A549 (cell line): ENCODE measurements at regions not wholly inside any gene's neighbourhood (a gene's known extent, or its start where the extent isn't known, plus 50 kb on each side); places are given as distances from the start of the nearest gene placed in this dataset.

ENCODE experiments used
- ATAC-seq, 2 experiments: fragments of 200-7000 bp in 1 of 2; fragments of >200 bp in 1 of 2; cut with Nextera tagmentation in 1 of 2; cut with Tn5 transposase in 1 of 2; 3 replicates each; pipeline versions ENCODE4 v1.8.0 to v1.9.1; 2018 to 2020; ENCODE audit warnings: mild to moderate bottlenecking in 1 of 2, moderate library complexity in 1 of 2
- CTCF ChIA-PET: fragments of 300-600 bp; sonication (Branson Sonifier 250); formaldehyde crosslinking; extraction: SDS; loops from one replicate; lab custom pipeline; 2021; ENCODE audit warnings: antibody characterized with exemption, inconsistent platforms; lab: Yijun Ruan, JAX
- POLR2A ChIA-PET: fragments of 350-600 bp; formaldehyde crosslinking; extraction: SDS; loops from one replicate; lab custom pipeline; 2021; ENCODE audit warnings: antibody characterized with exemption, inconsistent platforms; lab: Yijun Ruan, JAX
- DNase-seq, 2 experiments: peaks; one replicate each; pipeline versions ENCODE4 v3.0.0 to v3.0.0-alpha.2; 2011 to 2016; ENCODE audit warnings: low read depth in 1 of 2, low spot score in 1 of 2
- FAIRE-seq: peaks from 2 replicates; lab custom pipeline; 2011; peaks lifted over from hg19 to GRCh38; lab: Jason Lieb, UNC
- H3K27ac ChIP-seq, 2 experiments: fragments of >200 bp; sonication (Bioruptor Twin); formaldehyde crosslinking; 3 replicates each; pipeline ENCODE4 v1.5.1; 2016 to 2017
- H3K4me1 ChIP-seq: fragments of >200 bp; sonication (Bioruptor Twin); formaldehyde crosslinking; 3 replicates; pipeline ENCODE4 v1.6.1; 2016
- H3K4me2 ChIP-seq: fragments of >200 bp; sonication (Bioruptor Twin); formaldehyde crosslinking; 3 replicates; pipeline ENCODE4 v1.6.1; 2016
- H3K4me3 ChIP-seq: fragments of >200 bp; sonication (Bioruptor Twin); formaldehyde crosslinking; 3 replicates; pipeline ENCODE4 v1.5.1; 2016
- H3K9me3 ChIP-seq: fragments of >200 bp; sonication (Bioruptor Twin); formaldehyde crosslinking; 3 replicates; pipeline ENCODE4 v1.6.1; 2016
- ATOH8 ChIP-seq: fragments of 250-450 bp; sonication (Bioruptor Pico); IDR thresholded peaks from 2 replicates; pipeline ENCODE4 v1.5.0; 2020; ENCODE audit warnings: low read depth, mild to moderate bottlenecking, moderate library complexity
- BCL3 ChIP-seq: fragments of >200 bp; sonication (Bioruptor Twin); formaldehyde crosslinking; IDR thresholded peaks from 3 replicates; pipeline ENCODE4 v1.6.1; 2016
- CBX2 ChIP-seq: fragments of 200-600 bp; sonication (generic); IDR thresholded peaks from 2 replicates; pipeline ENCODE4 v1.6.1; 2016; ENCODE audit warnings: low read depth, mild to moderate bottlenecking, borderline replicate concordance
- CEBPB ChIP-seq, 2 experiments: fragments of >200 bp in 1 of 2; sonication (Bioruptor Twin) in 1 of 2; formaldehyde crosslinking in 1 of 2; IDR thresholded peaks; 2 replicates each; pipeline ENCODE4 v1.6.1; 2012 to 2016
- CHD2 ChIP-seq: fragments of 150-350 bp; IDR thresholded peaks from 2 replicates; pipeline ENCODE4 v1.6.1; 2014; ENCODE audit warnings: low read length; ENCODE audit not compliant: partially characterized antibody
- CTCF ChIP-seq: fragments of >200 bp; sonication (Bioruptor Twin); formaldehyde crosslinking; IDR thresholded peaks from 3 replicates; pipeline ENCODE4 v1.5.1; 2016
- EHF ChIP-seq: fragments of 250-450 bp; sonication (Bioruptor Pico); IDR thresholded peaks from 2 replicates; pipeline ENCODE4 v1.5.0; 2020; ENCODE audit warnings: mild to moderate bottlenecking
- EP300 ChIP-seq, 2 experiments: fragments of >200 bp; sonication (Bioruptor Twin); formaldehyde crosslinking; IDR thresholded peaks; 2 replicates in 1 of 2; 3 replicates in 1 of 2; pipeline ENCODE4 v1.6.1; 2016 to 2017
- FOSB ChIP-seq: fragments of 250-450 bp; sonication (Bioruptor Pico); IDR thresholded peaks from 2 replicates; pipeline ENCODE4 v1.5.0; 2020; ENCODE audit warnings: mild to moderate bottlenecking, moderate library complexity
- GATA3 ChIP-seq: IDR thresholded peaks from 2 replicates; pipeline ENCODE4 v1.6.1; 2012; ENCODE audit warnings: borderline replicate concordance
- HDAC2 ChIP-seq: fragments of 200-600 bp; sonication (generic); IDR thresholded peaks from 2 replicates; pipeline ENCODE4 v1.6.1; 2016
- HEYL ChIP-seq: fragments of 250-450 bp; sonication (Bioruptor Pico); IDR thresholded peaks from 2 replicates; pipeline ENCODE4 v1.8.0; 2021; ENCODE audit warnings: mild to moderate bottlenecking, moderate library complexity
- HMGXB4 ChIP-seq: fragments of 250-450 bp; sonication (Bioruptor Pico); IDR thresholded peaks from 2 replicates; pipeline ENCODE4 v1.5.0; 2021; ENCODE audit warnings: mild to moderate bottlenecking, moderate library complexity, borderline replicate concordance
- HOXA7 ChIP-seq: fragments of 250-450 bp; sonication (Bioruptor Pico); IDR thresholded peaks from 2 replicates; pipeline ENCODE4 v1.5.0; 2020; ENCODE audit warnings: mild to moderate bottlenecking, moderate library complexity
- HOXB13 ChIP-seq: fragments of 250-450 bp; sonication (Bioruptor Pico); IDR thresholded peaks from 2 replicates; pipeline ENCODE4 v1.5.0; 2020; ENCODE audit warnings: low read depth, mild to moderate bottlenecking, moderate library complexity
- KDM1A ChIP-seq: fragments of 200-600 bp; sonication (generic); IDR thresholded peaks from 2 replicates; pipeline ENCODE4 v1.6.1; 2016; ENCODE audit warnings: low read depth, mild to moderate bottlenecking
- KDM5A ChIP-seq: fragments of 200-600 bp; sonication (generic); IDR thresholded peaks from 2 replicates; pipeline ENCODE4 v1.6.1; 2016; ENCODE audit warnings: antibody characterized with exemption, mild to moderate bottlenecking
- MAX ChIP-seq: IDR thresholded peaks from 2 replicates; pipeline ENCODE4 v1.6.1; 2012
- MYC ChIP-seq: IDR thresholded peaks from 2 replicates; pipeline ENCODE4 v1.6.1; 2012; ENCODE audit warnings: mild to moderate bottlenecking, inconsistent platforms, low read length, improper control_type of control experiment, borderline replicate concordance
- NFE2L2 ChIP-seq: fragments of 150-350 bp; conservative IDR thresholded peaks from 2 replicates; pipeline ENCODE4 v1.6.1; 2014; ENCODE audit warnings: low read length
- NR3C1 ChIP-seq: fragments of >200 bp; sonication (Bioruptor Twin); formaldehyde crosslinking; IDR thresholded peaks from 3 replicates; pipeline ENCODE4 v1.6.1; 2017
- POLR2A ChIP-seq: IDR thresholded peaks from 2 replicates; pipeline ENCODE4 v1.6.1; 2012; ENCODE audit warnings: mild to moderate bottlenecking, low read length
- POLR2AphosphoS2 ChIP-seq: conservative IDR thresholded peaks from 2 replicates; pipeline ENCODE4 v1.6.1; 2012; ENCODE audit warnings: low read length, improper control_type of control experiment, inconsistent platforms
- RARB ChIP-seq: fragments of 250-450 bp; sonication (Bioruptor Pico); IDR thresholded peaks from 2 replicates; pipeline ENCODE4 v1.8.0; 2021; ENCODE audit warnings: mild to moderate bottlenecking, moderate library complexity
- RCOR1 ChIP-seq: fragments of 150-350 bp; IDR thresholded peaks from 2 replicates; pipeline ENCODE4 v1.6.1; 2014; ENCODE audit warnings: antibody characterized with exemption, low read length, low read depth
- RNF2 ChIP-seq: fragments of 200-600 bp; sonication (generic); IDR thresholded peaks from 2 replicates; pipeline ENCODE4 v1.6.1; 2016; ENCODE audit warnings: low read depth, mild to moderate bottlenecking, antibody characterized with exemption, moderate library complexity, borderline replicate concordance
- TP53 ChIP-seq: fragments of 250-450 bp; sonication (Bioruptor Pico); IDR thresholded peaks from 2 replicates; pipeline ENCODE4 v1.5.0; 2021; ENCODE audit warnings: mild to moderate bottlenecking, moderate library complexity
- ZC3H11A ChIP-seq: fragments of 450-650 bp; IDR thresholded peaks from 2 replicates; pipeline ENCODE4 v1.6.1; 2014; ENCODE audit warnings: antibody characterized with exemption, mild to moderate bottlenecking
- ZFP36 ChIP-seq: fragments of 450-650 bp; IDR thresholded peaks from 2 replicates; pipeline ENCODE4 v1.6.1; 2014; ENCODE audit warnings: borderline replicate concordance; ENCODE audit not compliant: partially characterized antibody
- ZSCAN20 ChIP-seq: fragments of 250-450 bp; sonication (Bioruptor Pico); IDR thresholded peaks from 2 replicates; pipeline ENCODE4 v1.8.0; 2022; ENCODE audit warnings: mild to moderate bottlenecking, moderate library complexity
- WGBS: methylation state at CpG from one replicate; pipeline ENCODE4 v1.1.6; 2017; ENCODE audit errors: missing lambda C conversion rate; 5-methylcytosine and 5-hydroxymethylcytosine counted together

- WGBS, result 51% methylated on average over 5 of the region's 5 CpGs
- Histone ChIP-seq H3K27ac (no peak overlapping the region), H3K4me2 (no peak overlapping the region), H3K4me3 (no peak overlapping the region)
- CTCF ChIA-PET, result no interaction called here
- POLR2A ChIA-PET, result no interaction called here
- FAIRE-seq, result no peak
- TF ChIP-seq EP300 (IDR thresholded peaks at IDR 0.05) (no peak), RCOR1 (no peak), HOXB13 (CRISPR knock-in tag) (no peak), BCL3 (no peak), ATOH8 (CRISPR knock-in tag) (no peak), CEBPB (IDR thresholded peaks at IDR 0.05) (no peak), RNF2 (no peak), EHF (CRISPR knock-in tag) (no peak), RARB (CRISPR knock-in tag) (no peak), HDAC2 (no peak), MYC (no peak), ZSCAN20 (CRISPR knock-in tag) (no peak), NR3C1 (no peak), CBX2 (no peak), KDM1A (no peak), POLR2AphosphoS2 (no peak), POLR2A (no peak), CTCF (no peak), GATA3 (no peak)
- TF ChIP-seq, all 56 proteins: peak for 0
- Histone ChIP-seq H3K4me1 (no peaks in the 10 kb centered on the region), H3K9me3 (no peaks in the 10 kb centered on the region)
- ATAC-seq (no peak), DNase-seq (no peak)
Measured at GRCh38 chr11:114820621-114821020, 142.3 kb downstream of the NXPE2 start.

- H3K27ac ChIP-seq, result no peak overlapping the region
- no peak overlapping the region for H3K4me2 ChIP-seq
- 36% methylated on average over 7 of the region's 11 CpGs for WGBS
- no peak for FAIRE-seq
- DNase-seq, result no peak
- CTCF ChIA-PET, result no interaction called here
- no peaks in the 10 kb centered on the region for H3K9me3 ChIP-seq
- H3K4me3 ChIP-seq, result no peak overlapping the region
- POLR2A ChIA-PET, result no interaction called here
- TF ChIP-seq CBX2 (no peak), EP300 (IDR thresholded peaks at IDR 0.05) (no peak), RNF2 (no peak), ZFP36 (no peak), CHD2 (no peak), NFE2L2 (no peak), ZC3H11A (no peak), EHF (CRISPR knock-in tag) (no peak), HDAC2 (no peak), MAX (no peak), HMGXB4 (CRISPR knock-in tag) (no peak), HEYL (CRISPR knock-in tag) (no peak), CEBPB (IDR thresholded peaks at IDR 0.05) (no peak), MYC (no peak), HOXA7 (CRISPR knock-in tag) (no peak), RCOR1 (no peak), FOSB (no peak), TP53 (CRISPR knock-in tag) (no peak), KDM5A (no peak), POLR2A (no peak)
- TF ChIP-seq, all 56 proteins: peak for 0
- H3K4me1 ChIP-seq, result no peaks in the 10 kb centered on the region
- ATAC-seq, result no peak
Measured at GRCh38 chr11:114821621-114822412, 143.5 kb downstream of the NXPE2 start.
